Right ventricle myocardium superior (tissue), 1 donor: ENCODE measurements at regions not wholly inside any gene's neighbourhood (a gene's known extent, or its start where the extent isn't known, plus 50 kb on each side); places are given as distances from the start of the nearest gene placed in this dataset. TPM values are rescaled to one million over a fixed set of nuclear protein-coding genes. Genes with fewer than 3 reads are reported as not detected.

ENCODE experiments used
- ATAC-seq: fragments of 200-7000 bp; cut with Tn5 transposase; one replicate; pipeline ENCODE4 v1.9.1; 2020; ENCODE audit warnings: mild to moderate bottlenecking; ENCODE audit not compliant: poor library complexity
- DNase-seq: peaks from one replicate; pipeline ENCODE4 v3.0.0-alpha.2; 2020
- intact Hi-C: fragments of 100-400 bp; cut with DNase I; formaldehyde crosslinking; loops from one replicate; pipeline ENCODE4 v1.11.2; 2022
- microRNA-seq: library from miRNA; unstranded; fragments of <30 nt; microRNA quantifications from one replicate; pipeline ENCODE4 v1.2.0, GENCODE V29; 2020
- donor health status: DM: no; HTN: yes; CAD: no; lungs with severe emphysema.

DNA sequence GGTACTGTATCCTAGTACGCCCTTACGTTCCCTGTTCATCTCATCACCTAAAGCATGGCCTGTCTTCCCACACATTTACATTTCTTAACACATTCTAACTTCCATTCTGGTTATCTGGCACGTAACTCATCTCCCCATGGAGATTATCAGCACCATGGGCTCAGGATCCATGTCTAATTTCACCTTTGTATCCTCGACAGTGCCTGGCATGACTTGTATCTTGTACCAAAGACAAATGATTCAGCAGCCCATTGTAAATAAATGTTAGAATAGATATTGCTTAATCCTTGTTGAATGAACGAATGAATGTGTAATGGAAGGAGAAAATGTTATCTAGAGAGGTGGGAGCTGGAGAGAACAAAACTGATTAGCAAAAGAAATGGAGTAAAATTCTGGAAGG lies 69.7 kb upstream of the TPM1 start:
- ATAC-seq (no peak), DNase-seq (no peak)
- intact Hi-C loops: no loop called here

DNA sequence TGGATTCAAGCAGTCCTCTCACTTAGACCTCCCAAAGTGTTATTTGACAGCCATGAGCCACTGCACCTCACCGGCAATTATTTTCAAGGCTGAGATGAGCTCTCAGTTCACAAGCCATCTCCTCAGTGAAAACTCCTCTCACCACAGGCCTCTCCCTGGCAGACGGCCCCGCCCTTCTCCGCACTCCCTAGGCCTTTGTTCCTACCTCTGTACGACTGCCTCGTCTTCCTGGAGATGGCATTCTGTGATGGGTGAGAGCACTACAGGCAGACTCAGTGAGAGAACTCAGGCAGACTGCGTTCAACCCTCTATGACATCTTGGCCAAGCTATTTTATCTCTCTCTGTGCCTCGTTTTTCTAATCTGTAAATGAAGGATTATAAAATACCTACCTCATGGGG lies 67.0 kb upstream of the TPM1 start:
- ATAC-seq (no peak), DNase-seq (no peak)
- intact Hi-C loops: no loop called here

DNA sequence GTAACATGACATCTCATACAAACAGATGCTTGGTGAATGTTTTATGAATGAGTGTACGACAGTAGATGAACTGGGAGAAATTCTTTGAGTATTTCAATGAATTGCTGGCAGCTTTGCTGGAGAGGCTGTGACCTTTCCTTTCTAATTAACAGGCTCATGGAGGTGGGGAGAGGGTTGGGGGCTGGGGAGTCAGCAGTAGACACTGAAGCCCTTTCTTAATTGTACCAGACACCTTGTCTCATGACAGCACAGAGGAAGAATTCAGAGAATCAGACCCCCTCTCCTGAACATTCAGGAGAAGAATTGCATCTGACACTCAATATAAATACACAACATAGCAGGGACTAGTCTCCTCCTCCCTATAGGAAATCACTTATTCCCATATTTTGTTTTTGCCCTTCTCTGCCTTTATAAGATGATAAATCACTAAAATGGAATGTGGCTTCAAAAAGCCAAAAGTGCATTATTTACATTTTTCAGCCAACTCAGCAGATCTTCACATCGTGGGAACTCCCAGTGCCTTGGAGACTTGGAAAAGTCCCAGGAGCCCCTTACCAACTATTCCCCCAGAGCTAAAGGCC lies 66.2 kb upstream of the TPM1 start:
- ATAC-seq: no peak
- no peak for DNase-seq
- intact Hi-C loops: no loop called here

DNA sequence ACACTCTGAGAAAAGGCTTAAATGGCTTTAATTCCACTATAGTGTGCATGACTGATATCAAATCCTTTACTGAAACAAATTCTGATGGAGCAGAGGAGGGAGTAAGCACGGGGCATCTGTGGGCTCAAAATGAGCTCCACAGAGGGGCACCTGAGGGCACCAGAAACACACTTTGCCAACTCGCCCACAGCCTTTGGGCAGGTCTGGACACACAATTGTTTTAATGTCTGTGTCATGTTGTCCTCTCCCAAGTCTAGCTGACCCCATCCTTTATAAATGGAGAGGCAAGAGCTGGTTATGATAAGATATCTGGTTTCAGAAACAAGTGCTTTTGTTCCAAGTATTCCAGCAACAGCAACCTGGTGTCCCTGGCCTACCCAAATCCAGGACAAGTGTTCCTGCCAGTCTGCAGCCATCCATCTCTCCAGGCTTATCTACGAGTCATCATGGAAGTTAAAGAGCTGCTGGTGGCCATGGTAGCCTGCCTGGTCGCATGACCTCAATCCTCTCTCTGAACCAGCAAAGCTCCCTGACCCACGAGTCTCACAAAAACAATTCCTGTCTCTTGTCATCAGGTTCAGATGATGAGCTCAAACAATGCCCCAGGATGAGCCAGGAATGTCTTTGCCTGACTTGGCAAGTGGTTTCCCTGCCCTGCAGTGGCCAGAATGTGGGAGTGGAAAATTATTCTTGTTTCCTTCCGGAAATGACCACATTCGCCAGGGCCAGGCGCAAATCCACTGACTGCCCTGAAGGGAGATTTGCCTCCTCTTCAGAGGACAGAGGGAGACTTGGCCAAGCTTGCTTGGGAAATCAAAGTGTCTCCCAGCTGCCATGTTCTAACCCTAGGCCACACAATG lies 64.4 kb upstream of the TPM1 start:
- intact Hi-C loops: no loop called here
- ATAC-seq (peak; percentile 60), DNase-seq (no peak)

DNA sequence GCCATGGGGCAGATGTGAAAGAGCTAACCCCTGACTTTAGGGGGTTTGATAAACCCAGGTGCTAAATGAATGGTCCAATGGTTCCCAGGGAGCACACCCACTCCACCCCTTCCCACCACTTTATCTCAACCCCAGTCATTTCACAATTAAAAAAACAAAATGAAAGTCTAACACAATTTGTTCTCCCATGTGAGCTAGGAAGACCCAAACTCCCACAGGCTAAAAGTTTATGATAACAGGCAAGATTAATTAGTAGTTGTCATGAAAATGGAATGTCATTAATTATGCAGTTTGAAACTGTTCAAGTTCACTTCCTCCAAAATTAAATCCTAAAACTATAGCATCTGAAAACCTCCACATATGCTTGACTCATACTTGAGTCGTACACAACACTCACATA lies 63.3 kb upstream of the TPM1 start:
- ATAC-seq: no peak

DNA sequence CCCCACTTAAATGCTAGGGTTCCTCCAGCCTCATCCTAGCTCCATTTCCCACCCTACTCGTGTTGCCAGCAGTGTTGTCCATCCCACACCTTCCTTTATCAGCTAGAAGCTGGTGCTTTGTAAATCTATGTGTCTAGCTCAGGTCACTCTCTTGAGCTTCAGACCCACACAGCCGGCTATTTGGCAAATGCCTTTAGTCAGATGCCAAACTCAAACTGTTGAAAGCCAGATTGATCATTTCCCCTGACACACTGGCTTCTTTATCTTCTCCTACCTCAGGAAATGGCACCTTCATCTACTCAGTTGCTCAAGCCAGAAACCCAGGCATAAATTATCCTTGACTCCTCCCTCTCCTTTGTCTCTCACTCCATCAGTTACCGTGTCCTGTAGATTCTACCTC lies 61.5 kb upstream of the TPM1 start:
- ATAC-seq (no peak), DNase-seq (no peak)
- intact Hi-C loops: no loop called here

More for the DNA sequence above, 63.3 kb upstream of the TPM1 start:
- no peak for DNase-seq
- intact Hi-C loops: no loop called here

DNA sequence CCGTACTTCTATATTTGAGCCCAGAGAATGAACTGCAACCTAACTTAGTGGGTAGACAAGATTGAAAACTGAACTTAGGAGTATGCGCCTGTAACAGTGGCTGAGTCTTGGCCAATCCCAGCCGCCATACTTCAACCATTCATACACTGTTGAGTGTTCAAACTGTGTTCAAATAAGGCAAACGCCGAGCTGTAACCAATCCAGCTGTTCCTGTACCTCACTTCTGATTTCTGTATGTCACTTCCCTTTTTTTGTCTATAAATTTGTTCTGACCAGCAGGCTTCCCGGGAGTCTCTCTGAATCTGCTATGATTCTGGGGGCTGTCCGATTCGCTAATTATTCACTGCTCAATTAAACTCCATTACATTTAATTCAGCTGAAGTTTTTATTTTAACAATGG lies 58.6 kb upstream of the TPM1 start:
- intact Hi-C loops: no loop called here
- ATAC-seq: no peak
- DNase-seq: no peak

DNA sequence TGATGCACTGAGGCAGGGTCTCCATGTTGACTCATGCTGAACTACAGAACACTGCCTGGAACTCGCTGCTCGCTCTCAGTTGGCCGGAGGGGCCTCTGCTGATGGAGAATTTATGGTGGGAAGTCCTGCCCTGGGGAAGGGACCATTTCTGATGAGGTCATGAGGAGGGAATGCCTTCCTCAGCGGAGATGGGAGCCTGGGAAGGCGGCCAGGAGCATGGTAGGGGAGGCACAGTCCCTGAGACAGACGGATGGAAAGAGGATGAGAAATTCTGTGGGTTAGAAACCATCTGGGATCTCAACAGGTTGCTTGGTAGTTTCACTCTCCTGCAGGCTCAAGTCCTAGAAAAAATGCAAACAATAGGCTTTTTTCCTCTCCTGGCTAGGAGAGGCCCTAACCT lies 56.8 kb upstream of the TPM1 start:
- DNase-seq (no peak), ATAC-seq (no peak)
- intact Hi-C loops: no loop called here

DNA sequence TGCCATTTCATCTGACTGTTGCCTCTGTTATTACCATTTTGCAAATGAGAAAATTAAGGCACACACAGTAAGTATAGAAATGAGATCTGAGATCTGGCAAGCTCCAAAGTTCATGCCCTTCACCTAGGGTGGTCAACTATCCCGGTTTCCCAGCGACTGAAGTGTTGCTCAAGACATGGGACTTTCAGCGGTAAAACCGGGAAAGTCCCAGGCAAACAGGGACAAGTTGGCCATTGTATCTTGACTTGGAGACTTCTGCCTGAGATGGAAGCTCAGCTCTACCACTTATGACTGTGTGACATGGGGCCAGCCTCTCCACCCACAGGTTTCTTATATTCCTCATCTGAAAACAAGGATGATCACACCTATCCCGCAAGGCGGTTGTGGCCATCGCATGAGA lies 55.6 kb upstream of the TPM1 start:
- ATAC-seq (no peak), DNase-seq (no peak)
- intact Hi-C loops: no loop called here

DNA sequence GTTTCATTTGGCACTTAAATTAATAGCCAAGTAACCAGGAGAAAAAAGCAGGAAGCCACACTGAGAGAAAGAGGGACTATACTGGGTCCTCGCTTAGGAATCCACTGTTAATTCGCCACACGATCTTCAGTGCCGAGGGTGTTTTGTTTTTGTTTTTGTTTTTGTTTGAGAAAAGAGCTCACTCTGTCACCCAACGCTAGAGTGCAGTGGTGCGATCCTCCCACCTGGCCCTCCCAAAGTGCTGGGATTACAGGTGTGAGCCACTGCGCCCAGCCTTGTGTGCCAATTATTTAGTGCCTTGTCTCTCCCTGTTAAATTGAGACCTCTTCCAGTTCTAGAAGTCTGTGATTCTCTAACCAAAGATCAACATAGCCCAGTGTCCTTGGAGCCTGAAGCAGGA lies 53.8 kb upstream of the TPM1 start:
- ATAC-seq: no peak
- no peak for DNase-seq
- intact Hi-C loops: no loop called here

DNA sequence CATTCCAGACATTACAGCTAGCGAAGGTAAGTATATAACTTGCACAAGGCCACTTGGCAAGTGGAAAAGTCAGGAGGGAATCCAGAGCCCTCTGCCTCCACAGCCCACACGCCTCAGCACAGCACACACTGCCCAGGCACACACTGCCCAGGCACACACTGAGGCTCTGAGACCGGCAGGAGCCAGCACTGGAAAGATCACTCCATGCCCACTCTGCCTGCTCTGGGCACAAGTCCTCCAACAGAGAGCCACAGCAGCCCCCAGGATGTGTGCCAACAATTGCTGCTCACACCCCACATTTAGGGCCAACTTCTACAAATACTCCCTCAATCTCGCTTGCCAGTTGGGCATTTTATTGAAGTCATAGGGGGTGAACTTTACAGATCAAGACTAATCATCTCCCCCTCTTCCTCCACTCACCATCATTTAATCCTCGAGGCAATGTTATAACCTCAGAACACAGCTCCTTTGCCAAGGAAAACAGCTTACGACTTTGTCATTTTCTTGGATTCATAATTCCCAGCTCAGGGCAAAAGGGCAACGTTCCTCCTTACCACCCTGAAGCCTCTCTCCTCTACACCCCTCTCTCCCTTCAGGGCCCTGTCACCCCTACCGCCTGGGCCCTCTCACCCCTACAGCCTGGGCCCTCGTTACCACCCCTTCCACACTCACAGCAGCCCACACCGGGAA lies 53.0 kb upstream of the TPM1 start:
- intact Hi-C loops: no loop called here
- ATAC-seq: no peak
- DNase-seq: no peak

DNA sequence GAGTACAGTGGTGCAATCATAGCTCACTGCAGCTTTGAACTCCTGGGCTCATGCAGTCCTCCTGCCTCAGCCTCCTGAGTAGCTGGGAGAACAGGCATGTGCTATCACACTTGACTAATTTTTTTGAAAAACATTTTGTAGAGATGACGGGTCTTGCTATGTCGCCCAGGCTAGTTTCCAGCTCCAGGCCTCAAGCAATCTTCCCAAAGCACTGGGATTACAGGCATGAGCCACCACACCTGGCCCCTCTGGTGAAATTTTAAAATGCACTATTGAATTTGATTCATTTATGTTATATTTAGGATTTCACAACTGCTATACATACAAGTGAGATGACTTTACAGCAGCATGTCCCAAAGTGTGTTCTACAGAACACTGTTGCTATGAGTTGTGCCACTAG lies 50.8 kb upstream of the TPM1 start:
- ATAC-seq: no peak
- intact Hi-C loops: no loop called here
- no peak for DNase-seq

DNA sequence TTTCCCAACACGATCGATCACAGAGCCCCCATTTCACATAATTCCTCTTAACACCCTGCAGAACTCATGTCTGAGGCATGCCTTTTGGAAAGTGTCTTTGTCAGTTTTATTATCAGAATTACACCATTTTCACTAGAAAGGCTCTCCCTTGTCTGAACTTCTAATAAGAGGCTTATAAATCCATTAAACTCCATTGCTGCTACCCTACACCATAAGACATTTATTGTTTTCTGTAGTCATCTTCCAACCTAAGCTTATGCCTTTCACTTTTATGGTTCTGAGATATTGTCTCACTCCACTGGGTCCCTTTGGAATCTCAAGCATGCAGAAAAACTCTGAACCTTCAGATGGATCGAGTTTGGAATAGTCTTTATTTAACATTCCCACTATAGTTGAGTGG lies 50.2 kb upstream of the TPM1 start:
- intact Hi-C loops: no loop called here
- ATAC-seq (no peak), DNase-seq (no peak)

Small RNA genes lying in the stretch of these regions (microRNA-seq; reads per million reads assigned to microRNA genes)
- 547 reads per million, percentile 76 among the genes with 10 or more reads in this experiment for gene MIR190A
- not detected for gene MIR6085
- gene MIR8067: not detected
